Inflammatory macrophage treated with lipopolysaccharide for 1 hour (primary cell): ENCODE measurements at regions not wholly inside any gene's neighbourhood (a gene's known extent, or its start where the extent isn't known, plus 50 kb on each side); places are given as distances from the start of the nearest gene placed in this dataset.
A peak's percentile ranks its signal among the peaks of the same experiment; 100 is the strongest.
"Not testable (repeated sequence)": the region's sequence is repeated elsewhere in the genome, so short reads cannot be mapped to it uniquely, and the experiment has no call there.

ENCODE experiments used
- DNase-seq, 2 donors: peaks; one replicate each; pipeline ENCODE4 v3.0.0-alpha.2; 2020 to 2022

GRCh38 chr17:33950061-33950460, 305.0 kb upstream of the CCL2 start:
- no peak for DNase-seq

GRCh38 chr17:33952425-33952824, 302.7 kb upstream of the CCL2 start:
- DNase-seq = no peak

GRCh38 chr17:33954597-33954996, 300.5 kb upstream of the CCL2 start:
- no peak for DNase-seq

DNA sequence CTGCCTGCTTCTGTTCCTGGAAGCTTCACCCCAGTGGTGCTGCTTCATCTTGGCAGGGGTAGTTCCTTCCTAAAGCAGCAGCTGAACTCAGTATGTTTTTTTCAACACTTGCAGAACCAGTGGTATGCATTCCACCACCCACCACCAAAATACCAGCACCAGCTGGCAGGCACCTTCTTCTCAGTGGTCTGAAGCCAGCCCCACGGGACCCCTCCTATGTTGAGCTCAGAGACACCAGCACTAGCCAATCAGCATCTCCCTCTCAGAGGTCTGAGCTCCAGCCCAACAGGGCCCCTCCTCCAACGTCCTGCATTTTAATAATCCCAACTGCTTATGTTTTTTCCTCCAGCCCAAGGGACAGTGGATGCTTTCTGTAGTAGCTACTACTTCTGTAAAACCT, 299.6 kb upstream of the CCL2 start:
- DNase-seq = no peak

GRCh38 chr17:33959098-33959497, 296.0 kb upstream of the CCL2 start:
- not testable (repeated sequence) for DNase-seq

DNA sequence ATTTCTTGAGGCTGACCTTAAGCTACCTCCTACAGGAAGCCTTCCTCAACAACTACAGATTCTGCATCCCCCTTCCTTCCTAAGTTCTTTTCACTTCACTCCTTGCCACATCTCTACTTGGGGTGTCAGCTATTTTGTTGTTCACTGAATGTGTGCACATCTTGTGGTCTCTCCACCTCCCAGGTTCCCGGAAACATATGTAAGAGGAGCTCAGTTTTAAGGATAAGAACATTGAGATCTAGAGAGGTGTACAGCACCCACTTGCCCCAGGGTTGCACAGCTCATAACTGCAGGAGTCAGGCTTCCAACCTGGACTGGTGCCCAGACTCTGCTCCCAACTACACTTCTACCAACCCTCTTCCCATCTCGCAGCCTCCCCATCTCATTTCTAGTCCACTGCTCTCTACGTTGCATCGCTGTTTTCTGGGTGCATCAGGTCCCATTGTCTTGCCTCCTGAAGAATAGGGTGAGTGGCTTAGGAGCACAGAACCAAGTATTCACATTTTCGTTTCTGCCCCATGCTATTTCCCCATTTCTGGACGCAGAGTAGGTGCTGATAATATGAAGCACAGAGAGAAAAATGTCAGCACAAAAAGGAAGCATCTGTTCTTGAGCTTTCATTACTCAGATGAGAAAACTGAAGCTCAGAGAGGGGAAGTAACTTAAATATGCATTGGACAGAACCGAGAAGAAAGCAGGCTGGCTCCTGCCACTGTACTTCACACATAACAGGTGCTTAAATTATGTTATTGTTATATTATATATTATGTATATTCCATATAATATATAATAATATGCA, 292.0 kb upstream of the CCL2 start:
- peak in 1 of 2 donors; percentile 14 for DNase-seq

DNA sequence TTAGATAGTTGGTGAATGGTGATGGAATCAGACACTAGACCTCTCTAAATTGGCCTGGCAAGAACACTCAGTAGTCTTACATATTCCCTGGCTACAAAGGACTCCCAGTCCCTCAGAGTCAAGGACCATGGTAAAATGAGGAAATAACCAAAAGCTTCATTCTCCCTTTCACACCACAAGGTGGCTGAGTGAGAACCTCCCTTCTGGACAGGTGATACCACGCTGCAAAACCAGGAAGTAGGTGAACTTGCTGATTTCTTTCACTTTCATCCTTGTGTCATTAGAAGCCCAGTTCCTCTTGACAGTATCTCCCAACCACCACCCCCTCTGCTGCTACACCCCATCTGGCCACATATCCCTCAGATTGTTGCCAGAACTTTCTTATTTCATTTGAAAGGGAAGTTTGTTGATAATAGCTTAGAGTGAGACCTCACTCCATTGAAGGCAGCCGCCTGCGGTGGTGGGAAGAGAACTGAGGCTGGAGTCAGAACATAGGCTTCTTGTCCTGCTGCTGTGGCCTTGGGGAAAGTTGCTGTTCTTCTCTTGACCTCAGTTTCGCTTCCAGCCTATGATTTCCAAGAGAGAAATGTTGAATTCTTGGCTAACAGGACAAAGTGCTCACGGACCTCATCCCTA, 290.6 kb upstream of the CCL2 start:
- DNase-seq = peak; percentile 9 to 36

- no peak for DNase-seq
Observed at GRCh38 chr17:33966410-33967059, 288.6 kb upstream of the CCL2 start.

DNA sequence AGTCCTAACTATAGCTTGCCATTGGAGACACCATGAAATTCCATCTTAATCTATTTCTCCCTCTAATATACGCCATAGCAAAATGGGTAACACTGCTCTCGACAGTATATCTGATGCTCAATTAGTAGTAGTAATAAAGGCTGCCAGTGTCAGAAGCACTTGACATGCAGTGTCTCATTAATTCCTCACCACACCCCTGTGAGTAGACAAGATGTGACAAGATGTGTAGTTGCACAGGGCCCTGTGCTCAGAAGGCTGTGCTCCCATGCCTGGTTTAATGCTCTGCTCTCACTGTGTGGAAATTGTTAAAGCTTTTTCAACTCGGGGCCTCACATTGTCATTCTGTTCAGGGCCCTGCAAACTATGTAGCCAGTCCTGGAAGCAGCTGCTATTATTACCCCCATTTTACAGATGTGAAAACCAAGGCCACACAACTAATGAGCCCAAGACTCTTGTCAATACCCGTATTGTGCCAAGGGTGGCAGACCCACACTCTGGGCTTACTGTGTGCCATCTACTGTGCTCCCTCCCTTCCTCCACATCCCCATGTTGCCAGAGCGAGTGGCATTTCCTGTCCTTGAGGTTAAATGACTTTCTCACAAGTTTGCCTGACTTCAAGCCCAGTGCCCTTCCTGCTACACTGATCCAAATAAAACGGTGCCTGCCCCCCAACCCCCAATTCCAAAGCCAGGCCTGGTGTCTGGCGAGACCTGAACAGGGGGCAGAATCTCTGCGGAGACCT, 287.3 kb upstream of the CCL2 start:
- no peak for DNase-seq

- DNase-seq = no peak
Observed at GRCh38 chr17:33968350-33969044, 286.6 kb upstream of the CCL2 start.

DNA sequence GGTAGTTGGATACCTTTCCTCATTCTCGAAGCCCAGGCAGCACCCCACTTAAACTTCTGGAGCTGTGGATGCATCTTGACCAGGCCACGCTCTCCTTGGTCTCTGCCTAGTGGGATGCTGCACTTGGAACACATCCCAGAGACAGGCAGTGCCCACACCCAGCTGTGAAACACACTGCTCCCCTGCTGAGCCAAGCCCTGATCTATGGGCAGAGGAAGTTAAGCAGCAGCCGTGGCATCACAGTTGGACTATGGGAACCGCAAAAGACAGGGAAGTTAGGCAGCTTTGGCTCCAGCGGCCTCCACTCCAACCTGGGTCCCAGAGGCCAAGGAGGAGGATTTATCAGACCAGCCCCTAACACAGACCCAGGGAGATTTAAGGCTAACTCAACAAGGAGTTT, 284.8 kb upstream of the CCL2 start:
- no peak for DNase-seq

DNA sequence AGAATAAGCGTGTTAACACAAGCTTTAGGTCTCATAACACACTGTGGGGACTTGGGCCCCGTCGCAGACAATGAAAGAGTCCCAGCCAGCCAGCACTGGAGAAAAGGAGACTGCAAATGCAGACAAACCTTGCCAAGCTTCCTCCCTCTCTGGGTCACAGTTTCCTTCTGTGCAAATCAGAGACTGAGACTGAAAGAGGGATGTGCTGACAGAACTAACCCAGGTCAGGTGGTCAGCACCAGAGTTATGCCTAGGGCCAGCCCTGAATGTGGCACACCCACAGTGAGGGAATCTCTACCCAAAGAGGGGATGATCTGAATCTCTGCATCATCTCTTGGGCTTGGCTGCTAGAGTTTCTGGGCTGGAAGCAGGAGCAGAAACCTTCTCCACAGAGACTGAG, 282.3 kb upstream of the CCL2 start:
- no peak for DNase-seq

- DNase-seq = no peak
Observed at GRCh38 chr17:33973491-33973890, 281.6 kb upstream of the CCL2 start.

DNA sequence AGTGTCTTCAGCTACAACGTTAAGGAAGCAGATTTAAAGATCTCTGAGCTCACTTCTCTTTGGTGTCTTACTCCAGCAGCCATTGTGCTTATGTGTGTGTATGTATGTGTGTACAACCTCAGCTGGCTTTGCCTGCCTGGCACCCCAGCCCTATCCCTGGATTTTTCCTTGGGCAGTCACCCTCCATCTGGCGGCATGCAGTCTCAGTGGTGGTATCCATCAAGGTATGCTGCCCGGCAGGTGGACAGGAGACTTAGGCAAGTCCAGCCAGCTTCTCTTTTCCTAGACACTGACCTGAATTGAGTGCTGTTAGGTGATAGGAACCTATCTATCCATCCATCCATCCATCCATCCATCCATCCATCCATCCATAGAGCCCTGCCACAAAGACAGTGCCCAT, 280.8 kb upstream of the CCL2 start:
- DNase-seq = no peak

DNA sequence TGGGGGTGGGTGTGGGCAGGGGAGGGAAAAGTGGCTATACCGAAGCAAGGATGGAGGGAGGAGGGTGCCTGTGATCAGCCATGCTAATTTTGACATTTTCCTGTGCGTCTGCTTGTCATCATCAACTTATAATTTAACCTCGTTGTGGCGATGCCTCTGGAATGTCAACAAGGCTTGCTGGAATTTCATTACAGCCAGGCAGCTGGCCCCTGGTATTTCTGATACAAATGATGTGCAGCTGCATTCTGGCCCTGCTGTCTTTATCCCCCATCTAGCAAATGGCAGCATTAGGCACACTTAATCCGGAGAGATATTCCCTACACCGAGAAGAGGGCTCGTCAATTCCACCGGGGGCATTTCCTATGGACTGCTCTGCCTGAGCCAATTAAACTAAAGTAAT, 278.3 kb upstream of the CCL2 start:
- no peak for DNase-seq

DNA sequence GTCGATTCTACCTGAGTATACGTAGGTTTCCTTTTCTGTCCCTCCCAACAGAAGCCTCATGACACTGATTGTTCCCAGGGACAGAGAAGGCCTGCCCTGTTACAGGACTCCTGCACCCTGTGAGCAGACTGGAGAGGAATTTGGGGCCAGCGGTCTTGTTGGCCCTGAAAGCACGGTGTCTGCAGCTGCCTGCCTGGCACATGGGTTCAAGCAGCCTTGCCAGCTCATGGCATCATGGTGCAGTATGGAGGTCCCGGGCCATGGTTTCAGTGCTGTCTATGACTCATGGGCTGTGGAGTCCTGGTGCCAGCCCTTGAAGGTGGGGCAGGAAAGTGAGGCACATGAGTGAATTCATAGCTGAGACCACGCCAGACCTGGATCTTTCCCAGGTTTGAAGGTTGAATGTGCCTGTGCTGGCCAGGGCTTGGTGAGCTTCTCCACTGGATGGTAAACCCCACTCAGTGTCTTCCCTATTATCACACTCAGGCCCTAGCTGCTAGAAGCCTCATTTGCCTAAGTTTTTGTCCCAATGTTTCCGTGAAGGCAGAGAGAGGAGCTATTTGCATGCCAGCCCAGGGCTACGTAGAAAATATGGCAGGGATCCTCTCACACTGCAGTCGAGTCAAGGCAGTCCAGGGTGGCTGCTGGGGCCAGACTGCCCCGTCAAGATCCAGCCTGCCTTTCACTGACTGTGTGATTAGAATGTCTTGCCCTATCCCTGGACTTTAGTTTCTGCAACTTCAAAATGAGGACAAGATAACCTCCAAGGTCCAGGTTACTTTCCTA, 277.2 kb upstream of the CCL2 start:
- DNase-seq = no peak

DNA sequence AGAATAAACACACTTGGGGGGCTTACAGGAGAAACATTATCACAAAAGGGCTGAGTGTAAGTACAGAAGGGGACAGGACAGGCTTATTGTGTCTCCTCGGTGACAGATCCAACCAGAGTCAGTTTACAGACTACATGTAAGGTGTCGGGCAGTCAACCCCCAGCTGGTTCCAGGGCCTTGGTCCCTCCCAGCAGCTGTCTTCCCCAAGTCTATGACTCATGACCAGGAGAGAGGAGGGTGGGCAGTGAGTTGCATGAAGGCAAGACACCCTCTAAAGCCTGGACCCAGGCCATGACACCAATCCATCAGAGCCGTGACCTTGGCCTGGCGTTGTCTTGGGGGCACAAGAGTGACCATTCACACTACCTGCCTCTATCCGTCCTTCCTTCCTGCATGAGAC, 276.2 kb upstream of the CCL2 start:
- DNase-seq = no peak

- peak; percentile 8 to 22 for DNase-seq
Observed at GRCh38 chr17:33980193-33980592, 274.9 kb upstream of the CCL2 start.

GRCh38 chr17:33981711-33982601, 273.1 kb upstream of the CCL2 start:
- DNase-seq = peak; percentile 14 to 35

DNA sequence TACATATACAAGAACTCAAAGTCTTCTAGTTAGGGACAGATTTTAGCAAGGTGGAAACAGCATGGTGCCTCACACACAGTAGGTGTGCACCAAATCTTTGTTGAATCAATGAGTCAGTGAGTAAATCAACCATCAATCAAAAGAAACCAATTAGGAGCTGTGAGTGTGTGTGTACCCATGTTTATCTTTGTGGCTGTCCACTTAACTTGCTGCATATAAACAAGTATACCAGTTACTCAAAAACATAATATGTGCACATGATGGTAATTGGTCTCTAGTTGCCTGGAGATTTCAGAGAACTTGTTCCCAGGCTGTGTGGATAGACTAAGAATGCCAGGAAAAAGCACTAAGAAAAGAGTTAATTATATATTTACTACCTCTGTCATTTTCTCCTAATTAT, 272.2 kb upstream of the CCL2 start:
- DNase-seq = no peak
